ENCODE measurements at regions not wholly inside any gene's neighbourhood (a gene's known extent, or its start where the extent isn't known, plus 50 kb on each side); places are given as distances from the start of the nearest gene placed in this dataset.

- Mint-ChIP-seq H3K9me3 (peaks cover 18 to 33% (median 19%) of the 10 kb centered on the region in 3 donors), H3K27me3 (no peaks in the 10 kb centered on the region), H3K4me1 (no peaks in the 10 kb centered on the region), H3K4me3 (no peak overlapping the region), H3K27ac (no peak overlapping the region), H3K36me3 (no peaks in the 10 kb centered on the region)
- POLR2A ChIA-PET: no interaction called here
- CTCF ChIA-PET: no interaction called here
- WGBS (ENCODE audit: insufficient coverage): 58% methylated on average over 2 of the region's 2 CpGs
- no peaks in the 10 kb centered on the region for H3K4me1 ChIP-seq (ENCODE audit: control insufficient read depth in 1 of 2, extremely low read depth in 1 of 2, insufficient read depth in 2 of 2, low read length in 2 of 2)
- no peaks in the 10 kb centered on the region for H3K36me3 ChIP-seq (ENCODE audit: control insufficient read depth in 2 of 2, extremely low read depth in 1 of 2, insufficient read depth in 1 of 2, low read length in 1 of 2)
- no peak overlapping the region for H3K27ac ChIP-seq (ENCODE audit: low read length)
- DNase-seq (no peak), ATAC-seq (replicated peaks in 1 of 4) (no peak)
- no peak overlapping the region for H3K4me3 ChIP-seq (ENCODE audit: control insufficient read depth in 1 of 2, extremely low read depth in 1 of 2, low read length in 1 of 2)
- H3K27me3 ChIP-seq (replicated peaks in 1 of 2; ENCODE audit: control insufficient read depth in 2 of 2, extremely low read depth in 1 of 2, insufficient read depth in 2 of 2, low read length in 1 of 2): no peaks in the 10 kb centered on the region
- H3K9me3 ChIP-seq: no peaks in the 10 kb centered on the region
Observed at GRCh38 chr18:41324020-41324791, 630.8 kb upstream of the PIK3C3 start.

DNA sequence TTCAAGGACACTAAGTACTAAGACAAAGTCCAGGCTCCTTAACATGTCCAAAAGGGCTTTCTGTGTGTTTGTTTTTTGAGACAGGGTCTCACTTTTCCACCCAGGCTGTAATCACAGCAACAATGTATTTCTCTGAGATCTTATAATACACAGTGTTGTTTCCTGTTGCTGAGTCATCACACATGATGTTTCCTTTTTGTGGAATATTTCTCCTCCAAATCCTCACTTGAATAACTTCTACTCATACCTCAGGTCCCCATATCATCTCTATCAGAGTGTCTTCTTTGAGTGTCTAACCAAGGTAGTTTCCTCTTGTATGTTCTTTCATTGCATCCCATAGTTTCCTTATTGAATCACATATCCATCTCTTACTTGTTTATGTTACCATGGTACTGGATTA lies 632.0 kb upstream of the PIK3C3 start:
- no peaks in the 10 kb centered on the region for H3K36me3 ChIP-seq (ENCODE audit: control insufficient read depth in 2 of 2, extremely low read depth in 1 of 2, insufficient read depth in 1 of 2, low read length in 1 of 2)
- Mint-ChIP-seq H3K27me3 (no peaks in the 10 kb centered on the region), H3K9me3 (peaks cover 22 to 34% (median 24%) of the 10 kb centered on the region in 3 donors), H3K4me3 (no peak overlapping the region), H3K27ac (no peak overlapping the region), H3K4me1 (no peaks in the 10 kb centered on the region), H3K36me3 (no peaks in the 10 kb centered on the region)
- H3K27me3 ChIP-seq (replicated peaks in 1 of 2; ENCODE audit: control insufficient read depth in 2 of 2, extremely low read depth in 1 of 2, insufficient read depth in 2 of 2, low read length in 1 of 2): no peaks in the 10 kb centered on the region
- H3K4me1 ChIP-seq (ENCODE audit: control insufficient read depth in 1 of 2, extremely low read depth in 1 of 2, insufficient read depth in 2 of 2, low read length in 2 of 2): no peaks in the 10 kb centered on the region
- H3K4me3 ChIP-seq (ENCODE audit: control insufficient read depth in 1 of 2, extremely low read depth in 1 of 2, low read length in 1 of 2): no peak overlapping the region
- H3K27ac ChIP-seq (ENCODE audit: low read length): no peak overlapping the region
- H3K9me3 ChIP-seq: no peaks in the 10 kb centered on the region
- ATAC-seq (replicated peaks in 1 of 4) (no peak), DNase-seq (no peak)
- ChIA-PET POLR2A (no interaction called here), CTCF (interaction anchor here in 1 of 2 donors (0.7 kb wide), 1 partner anchor 981 kb away, joined by 3 read pairs; no protein-coding TSS in a partner anchor)

DNA sequence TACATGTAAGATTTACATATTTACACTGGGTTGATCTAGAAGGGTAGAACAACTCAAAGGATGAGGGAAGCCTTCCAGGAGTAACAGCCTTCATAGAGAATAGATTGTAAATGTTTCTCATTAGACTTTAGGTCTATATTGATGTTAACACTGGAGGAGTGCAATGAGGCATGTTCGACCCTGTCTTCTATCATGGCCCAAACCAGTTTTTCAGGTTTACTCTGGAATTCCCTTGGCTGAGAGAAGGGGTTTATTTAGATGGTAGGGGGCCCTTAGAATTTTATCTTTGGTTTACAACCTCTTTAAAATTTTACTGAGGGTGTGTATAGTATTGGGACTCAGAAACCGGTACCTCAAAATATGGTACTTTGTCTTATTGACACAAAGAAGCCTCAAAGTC lies 634.9 kb upstream of the PIK3C3 start:
- Mint-ChIP-seq H3K4me1 (no peaks in the 10 kb centered on the region), H3K27me3 (no peaks in the 10 kb centered on the region), H3K36me3 (no peaks in the 10 kb centered on the region), H3K9me3 (peaks cover 11 to 24% (median 13%) of the 10 kb centered on the region in 3 donors), H3K27ac (no peak overlapping the region), H3K4me3 (no peak overlapping the region)
- ATAC-seq (replicated peaks in 1 of 4) (no peak), DNase-seq (no peak)
- H3K4me3 ChIP-seq (ENCODE audit: control insufficient read depth in 1 of 2, extremely low read depth in 1 of 2, low read length in 1 of 2): no peak overlapping the region
- H3K36me3 ChIP-seq (ENCODE audit: control insufficient read depth in 2 of 2, extremely low read depth in 1 of 2, insufficient read depth in 1 of 2, low read length in 1 of 2): no peaks in the 10 kb centered on the region
- no peaks in the 10 kb centered on the region for H3K4me1 ChIP-seq (ENCODE audit: control insufficient read depth in 1 of 2, extremely low read depth in 1 of 2, insufficient read depth in 2 of 2, low read length in 2 of 2)
- ChIA-PET POLR2A (no interaction called here), CTCF (no interaction called here)
- no peaks in the 10 kb centered on the region for H3K9me3 ChIP-seq
- H3K27me3 ChIP-seq (replicated peaks in 1 of 2; ENCODE audit: control insufficient read depth in 2 of 2, extremely low read depth in 1 of 2, insufficient read depth in 2 of 2, low read length in 1 of 2): no peaks in the 10 kb centered on the region
- WGBS (ENCODE audit: insufficient coverage): no CpG with 5 or more reads among the region's 2 CpGs
- H3K27ac ChIP-seq (ENCODE audit: low read length): no peak overlapping the region

GRCh38 chr18:41315134-41315533 lies 639.9 kb upstream of the PIK3C3 start:
- 60% methylated on average over 1 of the region's 3 CpGs for WGBS (ENCODE audit: insufficient coverage)
- Mint-ChIP-seq H3K4me3 (no peak overlapping the region), H3K27ac (no peak overlapping the region), H3K4me1 (no peaks in the 10 kb centered on the region), H3K27me3 (no peaks in the 10 kb centered on the region), H3K9me3 (peaks cover 7 to 21% (median 8%) of the 10 kb centered on the region in 3 donors), H3K36me3 (no peaks in the 10 kb centered on the region)
- H3K4me1 ChIP-seq (ENCODE audit: control insufficient read depth in 1 of 2, extremely low read depth in 1 of 2, insufficient read depth in 2 of 2, low read length in 2 of 2): no peaks in the 10 kb centered on the region
- no peak overlapping the region for H3K4me3 ChIP-seq (ENCODE audit: control insufficient read depth in 1 of 2, extremely low read depth in 1 of 2, low read length in 1 of 2)
- CTCF ChIA-PET: no interaction called here
- POLR2A ChIA-PET: no interaction called here
- ATAC-seq (replicated peaks in 1 of 4) (no peak), DNase-seq (no peak)
- no peaks in the 10 kb centered on the region for H3K36me3 ChIP-seq (ENCODE audit: control insufficient read depth in 2 of 2, extremely low read depth in 1 of 2, insufficient read depth in 1 of 2, low read length in 1 of 2)
- no peak overlapping the region for H3K27ac ChIP-seq (ENCODE audit: low read length)
- no peaks in the 10 kb centered on the region for H3K9me3 ChIP-seq
- no peaks in the 10 kb centered on the region for H3K27me3 ChIP-seq (replicated peaks in 1 of 2; ENCODE audit: control insufficient read depth in 2 of 2, extremely low read depth in 1 of 2, insufficient read depth in 2 of 2, low read length in 1 of 2)

DNA sequence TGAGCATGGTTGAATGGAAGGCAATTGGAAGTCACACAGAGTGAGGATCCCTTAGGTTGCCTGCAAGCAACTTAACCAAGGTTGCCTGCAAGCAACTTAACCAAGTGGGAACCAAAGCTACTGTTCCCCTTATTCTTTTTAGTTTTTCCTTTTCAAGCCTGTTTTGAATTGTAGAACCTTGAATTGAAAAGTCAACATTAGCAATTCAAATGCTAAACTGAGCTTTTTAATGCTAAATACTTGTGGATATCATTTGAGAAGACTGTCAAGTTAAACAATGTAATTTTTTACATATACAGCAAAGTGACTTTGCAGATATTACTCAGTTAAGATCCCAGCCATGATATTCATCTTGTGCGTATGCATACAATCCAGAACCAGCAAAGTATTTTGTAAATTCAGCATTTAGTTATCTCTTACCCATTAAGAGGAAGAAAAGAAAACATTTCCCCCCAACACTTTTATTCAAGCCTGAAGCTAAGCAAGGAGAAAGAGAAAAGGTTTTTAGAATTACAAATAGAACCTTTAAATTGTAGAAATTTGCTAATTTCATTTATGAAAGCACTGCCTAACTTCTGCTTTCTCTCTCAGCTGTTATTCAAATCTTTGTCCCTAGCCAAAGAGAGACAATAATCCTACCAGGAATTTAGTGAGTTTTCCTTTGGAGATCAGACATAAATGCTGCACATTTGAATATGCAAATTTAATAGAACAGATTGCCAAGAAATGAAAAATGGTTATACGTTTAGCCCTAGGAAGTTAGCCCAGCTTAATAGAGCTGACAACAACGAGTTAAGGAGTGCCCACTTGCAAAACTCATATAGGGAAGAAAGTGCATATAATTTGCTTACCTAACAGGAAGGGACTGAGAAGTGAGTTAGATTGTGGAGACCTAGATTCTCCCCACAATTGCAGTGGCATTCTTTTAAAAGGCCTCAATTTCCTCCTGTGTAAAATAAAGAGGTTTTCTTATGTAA lies 643.2 kb upstream of the PIK3C3 start:
- Mint-ChIP-seq H3K4me3 (no peak overlapping the region), H3K9me3 (peaks cover 4 to 22% (median 10%) of the 10 kb centered on the region in 3 donors), H3K36me3 (no peaks in the 10 kb centered on the region), H3K27me3 (no peaks in the 10 kb centered on the region), H3K4me1 (no peaks in the 10 kb centered on the region), H3K27ac (no peak overlapping the region)
- no peaks in the 10 kb centered on the region for H3K9me3 ChIP-seq
- DNase-seq (no peak), ATAC-seq (replicated peaks in 1 of 4) (no peak)
- CTCF ChIA-PET: interaction anchor here in 1 of 2 donors (0.7 kb wide), 1 partner anchor 14 kb away, joined by 3 read pairs; no protein-coding TSS in a partner anchor
- POLR2A ChIA-PET: no interaction called here
- H3K36me3 ChIP-seq (ENCODE audit: control insufficient read depth in 2 of 2, extremely low read depth in 1 of 2, insufficient read depth in 1 of 2, low read length in 1 of 2): no peaks in the 10 kb centered on the region
- H3K4me3 ChIP-seq (ENCODE audit: control insufficient read depth in 1 of 2, extremely low read depth in 1 of 2, low read length in 1 of 2): no peak overlapping the region
- H3K4me1 ChIP-seq (ENCODE audit: control insufficient read depth in 1 of 2, extremely low read depth in 1 of 2, insufficient read depth in 2 of 2, low read length in 2 of 2): no peaks in the 10 kb centered on the region
- 100% methylated on average over 2 of the region's 3 CpGs for WGBS (ENCODE audit: insufficient coverage)
- no peaks in the 10 kb centered on the region for H3K27me3 ChIP-seq (replicated peaks in 1 of 2; ENCODE audit: control insufficient read depth in 2 of 2, extremely low read depth in 1 of 2, insufficient read depth in 2 of 2, low read length in 1 of 2)
- no peak overlapping the region for H3K27ac ChIP-seq (ENCODE audit: low read length)

GRCh38 chr18:41297740-41298139 lies 657.3 kb upstream of the PIK3C3 start:
- no peak for ATAC-seq (replicated peaks in 1 of 4)
- CTCF ChIA-PET: no interaction called here
- H3K27ac ChIP-seq (ENCODE audit: low read length): no peak overlapping the region
- no peaks in the 10 kb centered on the region for H3K36me3 ChIP-seq (ENCODE audit: control insufficient read depth in 2 of 2, extremely low read depth in 1 of 2, insufficient read depth in 1 of 2, low read length in 1 of 2)
- Mint-ChIP-seq H3K27me3 (no peaks in the 10 kb centered on the region), H3K4me3 (no peak overlapping the region), H3K27ac (no peak overlapping the region), H3K9me3 (peaks cover 5 to 24% (median 8%) of the 10 kb centered on the region in 3 donors), H3K4me1 (no peaks in the 10 kb centered on the region), H3K36me3 (no peaks in the 10 kb centered on the region)
- H3K9me3 ChIP-seq: no peaks in the 10 kb centered on the region
- POLR2A ChIA-PET: no interaction called here
- no peaks in the 10 kb centered on the region for H3K4me1 ChIP-seq (ENCODE audit: control insufficient read depth in 1 of 2, extremely low read depth in 1 of 2, insufficient read depth in 2 of 2, low read length in 2 of 2)
- no peak for DNase-seq
- WGBS (ENCODE audit: insufficient coverage): no CpG with 5 or more reads among the region's 5 CpGs
- H3K4me3 ChIP-seq (ENCODE audit: control insufficient read depth in 1 of 2, extremely low read depth in 1 of 2, low read length in 1 of 2): no peak overlapping the region
- H3K27me3 ChIP-seq (replicated peaks in 1 of 2; ENCODE audit: control insufficient read depth in 2 of 2, extremely low read depth in 1 of 2, insufficient read depth in 2 of 2, low read length in 1 of 2): no peaks in the 10 kb centered on the region

Measured in T-cell (primary cell).